ENCODE measurements at regions not wholly inside any gene's neighbourhood (a gene's known extent, or its start where the extent isn't known, plus 50 kb on each side); places are given as distances from the start of the nearest gene placed in this dataset.

DNA sequence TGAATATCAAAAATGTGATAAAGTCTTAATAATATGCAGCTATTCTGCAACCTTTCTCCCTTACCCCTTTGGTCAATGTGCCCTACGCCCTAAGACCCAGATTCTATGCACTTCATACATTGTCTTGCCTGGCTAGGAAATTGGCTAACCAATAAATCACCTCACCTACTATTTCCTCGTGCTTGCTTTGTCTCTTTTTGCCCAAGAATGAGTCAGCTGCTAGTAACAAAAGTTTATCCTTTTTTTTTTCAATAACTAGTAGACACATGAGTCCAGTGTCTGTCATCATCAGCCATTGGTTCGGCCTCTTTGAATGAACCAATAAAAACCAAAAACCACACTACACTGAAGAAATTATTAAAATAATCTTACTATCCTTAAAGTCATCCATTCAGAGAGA, 387.1 kb downstream of the PPP3CA start:
- H3K9ac ChIP-seq = no peak overlapping the region
- H4K20me1 ChIP-seq (ENCODE audit: insufficient read depth) = no peaks in the 10 kb centered on the region
- no peaks in the 10 kb centered on the region for H3K36me3 ChIP-seq (ENCODE audit: insufficient read depth)
- H3K79me2 ChIP-seq (ENCODE audit: insufficient read depth, low read depth) = no peaks in the 10 kb centered on the region
- H3K27ac ChIP-seq = no peak overlapping the region
- H3K27me3 ChIP-seq (ENCODE audit: insufficient read depth, low read depth) = no peaks in the 10 kb centered on the region
- TF ChIP-seq, protein P1, sequence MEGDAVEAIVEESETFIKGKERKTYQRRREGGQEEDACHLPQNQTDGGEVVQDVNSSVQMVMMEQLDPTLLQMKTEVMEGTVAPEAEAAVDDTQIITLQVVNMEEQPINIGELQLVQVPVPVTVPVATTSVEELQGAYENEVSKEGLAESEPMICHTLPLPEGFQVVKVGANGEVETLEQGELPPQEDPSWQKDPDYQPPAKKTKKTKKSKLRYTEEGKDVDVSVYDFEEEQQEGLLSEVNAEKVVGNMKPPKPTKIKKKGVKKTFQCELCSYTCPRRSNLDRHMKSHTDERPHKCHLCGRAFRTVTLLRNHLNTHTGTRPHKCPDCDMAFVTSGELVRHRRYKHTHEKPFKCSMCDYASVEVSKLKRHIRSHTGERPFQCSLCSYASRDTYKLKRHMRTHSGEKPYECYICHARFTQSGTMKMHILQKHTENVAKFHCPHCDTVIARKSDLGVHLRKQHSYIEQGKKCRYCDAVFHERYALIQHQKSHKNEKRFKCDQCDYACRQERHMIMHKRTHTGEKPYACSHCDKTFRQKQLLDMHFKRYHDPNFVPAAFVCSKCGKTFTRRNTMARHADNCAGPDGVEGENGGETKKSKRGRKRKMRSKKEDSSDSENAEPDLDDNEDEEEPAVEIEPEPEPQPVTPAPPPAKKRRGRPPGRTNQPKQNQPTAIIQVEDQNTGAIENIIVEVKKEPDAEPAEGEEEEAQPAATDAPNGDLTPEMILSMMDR (conservative IDR thresholded peaks at IDR 0.05; ENCODE audit: low read depth, low read length) = no peak
- no peak overlapping the region for H3K4me3 ChIP-seq (IDR thresholded peaks at IDR 0.05; ENCODE audit: insufficient read depth, low read depth, low read length)
- H2AFZ ChIP-seq (ENCODE audit: low read depth) = no peak overlapping the region
- no peaks in the 10 kb centered on the region for H3K4me1 ChIP-seq (ENCODE audit: low read depth, poor library complexity, severe bottlenecking)
- no peak overlapping the region for H3K4me2 ChIP-seq

GRCh38 chr4:100954046-100954445, 393.3 kb downstream of the PPP3CA start:
- TF ChIP-seq, protein P1 (conservative IDR thresholded peaks at IDR 0.05; ENCODE audit: low read depth, low read length) = no peak
- no peak overlapping the region for H3K4me2 ChIP-seq
- H3K4me1 ChIP-seq (ENCODE audit: low read depth, poor library complexity, severe bottlenecking) = no peaks in the 10 kb centered on the region
- no peak overlapping the region for H3K4me3 ChIP-seq (IDR thresholded peaks at IDR 0.05; ENCODE audit: insufficient read depth, low read depth, low read length)
- no peaks in the 10 kb centered on the region for H3K36me3 ChIP-seq (ENCODE audit: insufficient read depth)
- no peaks in the 10 kb centered on the region for H3K79me2 ChIP-seq (ENCODE audit: insufficient read depth, low read depth)
- H3K27ac ChIP-seq = no peak overlapping the region
- H3K27me3 ChIP-seq (ENCODE audit: insufficient read depth, low read depth) = no peaks in the 10 kb centered on the region
- no peak overlapping the region for H2AFZ ChIP-seq (ENCODE audit: low read depth)
- H3K9ac ChIP-seq = no peak overlapping the region
- H4K20me1 ChIP-seq (ENCODE audit: insufficient read depth) = no peaks in the 10 kb centered on the region

GRCh38 chr4:100953616-100954015, 393.7 kb downstream of the PPP3CA start:
- Histone ChIP-seq H3K4me1 (ENCODE audit: low read depth, poor library complexity, severe bottlenecking) (no peaks in the 10 kb centered on the region), H2AFZ (ENCODE audit: low read depth) (no peak overlapping the region), H4K20me1 (ENCODE audit: insufficient read depth) (no peaks in the 10 kb centered on the region), H3K27ac (no peak overlapping the region), H3K4me3 (IDR thresholded peaks at IDR 0.05; ENCODE audit: insufficient read depth, low read depth, low read length) (no peak overlapping the region), H3K36me3 (ENCODE audit: insufficient read depth) (no peaks in the 10 kb centered on the region), H3K79me2 (ENCODE audit: insufficient read depth, low read depth) (no peaks in the 10 kb centered on the region), H3K4me2 (no peak overlapping the region), H3K27me3 (ENCODE audit: insufficient read depth, low read depth) (no peaks in the 10 kb centered on the region), H3K9ac (no peak overlapping the region)
- TF ChIP-seq, protein P1 (conservative IDR thresholded peaks at IDR 0.05; ENCODE audit: low read depth, low read length) = no peak

DNA sequence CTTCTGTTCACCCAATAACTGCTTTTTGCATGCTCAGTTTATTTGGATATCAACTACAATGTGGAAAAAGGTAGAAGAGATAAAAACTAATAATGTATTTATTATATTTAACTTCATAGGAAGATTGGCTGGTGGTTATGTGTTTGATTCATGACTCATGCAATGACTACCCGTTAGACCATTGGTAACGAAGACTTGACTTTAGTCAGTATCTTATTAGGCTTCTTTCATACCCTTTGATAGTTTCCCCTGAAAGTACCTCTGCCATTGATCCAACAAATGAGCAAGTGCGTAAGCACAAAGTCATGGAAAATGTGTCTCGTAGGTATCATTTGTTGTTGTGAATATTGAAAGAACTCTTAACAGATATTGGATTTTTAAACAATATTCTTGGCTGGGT, 394.7 kb downstream of the PPP3CA start:
- H3K27ac ChIP-seq = no peak overlapping the region
- H3K4me2 ChIP-seq = no peak overlapping the region
- H3K79me2 ChIP-seq (ENCODE audit: insufficient read depth, low read depth) = no peaks in the 10 kb centered on the region
- no peaks in the 10 kb centered on the region for H3K4me1 ChIP-seq (ENCODE audit: low read depth, poor library complexity, severe bottlenecking)
- no peak overlapping the region for H3K9ac ChIP-seq
- TF ChIP-seq, protein P1 (conservative IDR thresholded peaks at IDR 0.05; ENCODE audit: low read depth, low read length) = no peak
- H4K20me1 ChIP-seq (ENCODE audit: insufficient read depth) = no peaks in the 10 kb centered on the region
- no peak overlapping the region for H2AFZ ChIP-seq (ENCODE audit: low read depth)
- no peak overlapping the region for H3K4me3 ChIP-seq (IDR thresholded peaks at IDR 0.05; ENCODE audit: insufficient read depth, low read depth, low read length)
- no peaks in the 10 kb centered on the region for H3K27me3 ChIP-seq (ENCODE audit: insufficient read depth, low read depth)
- H3K36me3 ChIP-seq (ENCODE audit: insufficient read depth) = no peaks in the 10 kb centered on the region

Data from KMS-11 (cell line).